GM10248 (cell line): ENCODE measurements at regions not wholly inside any gene's neighbourhood (a gene's known extent, or its start where the extent isn't known, plus 50 kb on each side); places are given as distances from the start of the nearest gene placed in this dataset.

ENCODE experiments used
- CTCF ChIA-PET: fragments of 300-600 bp; sonication (Branson Sonifier 250); formaldehyde crosslinking; extraction: SDS; loops from one replicate; lab custom pipeline; 2021; ENCODE audit warnings: antibody characterized with exemption; lab: Yijun Ruan, JAX
- POLR2A ChIA-PET: fragments of 350-650 bp; sonication (Branson Sonifier 250); formaldehyde crosslinking; extraction: SDS; loops from one replicate; lab custom pipeline; 2020; ENCODE audit warnings: antibody characterized with exemption; lab: Yijun Ruan, JAX
- DNase-seq: peaks from one replicate; pipeline ENCODE4 v3.0.0; 2012; ENCODE audit errors: extremely low spot score
- TF ChIP-seq, protein P1 (sequence below): IDR thresholded peaks from 2 replicates; pipeline ENCODE4 v1.5.1; 2012; ENCODE audit warnings: mild to moderate bottlenecking, low read depth; ENCODE audit errors: extremely low read depth, missing control alignments, control extremely low read depth

DNA sequence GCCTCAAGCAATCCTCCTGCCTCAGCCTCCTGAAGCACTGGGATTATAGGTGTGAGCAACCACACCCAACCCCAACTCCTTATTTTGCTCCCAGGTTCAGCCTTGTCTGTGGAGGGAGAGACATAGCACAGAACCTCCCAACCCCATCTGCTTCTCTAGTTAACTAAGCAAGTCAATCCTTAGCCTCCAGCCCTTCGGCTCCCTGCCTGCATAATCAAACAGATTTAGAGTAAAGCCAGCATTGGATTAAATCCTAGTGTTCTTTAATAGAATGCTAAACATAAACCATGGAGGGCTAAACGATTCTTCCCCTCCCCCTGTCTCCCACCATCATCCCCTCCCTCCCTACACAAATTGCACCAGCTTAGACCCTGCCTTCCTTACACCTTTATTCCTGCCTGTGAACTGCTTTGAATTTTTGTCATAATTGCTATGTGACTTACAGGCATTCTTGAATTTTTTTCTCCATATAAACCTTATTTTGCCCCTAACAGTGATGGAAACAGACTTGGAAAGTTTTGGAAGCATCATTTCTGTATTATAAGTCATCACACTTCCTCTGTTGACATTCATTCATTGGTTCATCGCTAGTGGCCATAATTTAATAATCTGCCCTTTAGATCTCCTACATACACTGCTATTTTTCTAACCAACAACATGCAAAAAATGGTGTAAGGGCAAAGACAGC lies 72.6 kb upstream of the TOMM7 start:
- POLR2A ChIA-PET: no interaction called here
- TF ChIP-seq, protein P1, sequence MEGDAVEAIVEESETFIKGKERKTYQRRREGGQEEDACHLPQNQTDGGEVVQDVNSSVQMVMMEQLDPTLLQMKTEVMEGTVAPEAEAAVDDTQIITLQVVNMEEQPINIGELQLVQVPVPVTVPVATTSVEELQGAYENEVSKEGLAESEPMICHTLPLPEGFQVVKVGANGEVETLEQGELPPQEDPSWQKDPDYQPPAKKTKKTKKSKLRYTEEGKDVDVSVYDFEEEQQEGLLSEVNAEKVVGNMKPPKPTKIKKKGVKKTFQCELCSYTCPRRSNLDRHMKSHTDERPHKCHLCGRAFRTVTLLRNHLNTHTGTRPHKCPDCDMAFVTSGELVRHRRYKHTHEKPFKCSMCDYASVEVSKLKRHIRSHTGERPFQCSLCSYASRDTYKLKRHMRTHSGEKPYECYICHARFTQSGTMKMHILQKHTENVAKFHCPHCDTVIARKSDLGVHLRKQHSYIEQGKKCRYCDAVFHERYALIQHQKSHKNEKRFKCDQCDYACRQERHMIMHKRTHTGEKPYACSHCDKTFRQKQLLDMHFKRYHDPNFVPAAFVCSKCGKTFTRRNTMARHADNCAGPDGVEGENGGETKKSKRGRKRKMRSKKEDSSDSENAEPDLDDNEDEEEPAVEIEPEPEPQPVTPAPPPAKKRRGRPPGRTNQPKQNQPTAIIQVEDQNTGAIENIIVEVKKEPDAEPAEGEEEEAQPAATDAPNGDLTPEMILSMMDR: no peak
- DNase-seq: no peak
- CTCF ChIA-PET: no interaction called here

DNA sequence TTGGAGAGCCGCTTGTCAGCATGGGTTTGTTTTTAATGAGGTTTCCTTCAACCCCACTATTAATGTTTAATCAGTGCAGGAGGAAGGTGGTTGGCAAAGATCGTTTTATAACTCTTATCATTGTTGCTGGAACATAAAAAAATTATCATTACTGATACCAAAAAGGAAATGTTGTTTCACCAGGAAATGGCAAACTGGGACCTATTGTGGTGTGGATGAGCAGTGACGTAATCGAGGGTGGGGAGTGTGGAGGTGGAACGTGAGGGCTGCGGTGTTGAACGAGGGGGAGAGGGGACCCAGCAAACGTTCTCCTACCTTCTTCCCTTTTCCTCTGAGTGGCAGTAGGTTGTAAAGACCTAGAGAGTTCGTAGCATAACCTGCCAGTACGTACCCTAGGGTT lies 71.9 kb upstream of the TOMM7 start:
- TF ChIP-seq, protein P1: no peak
- CTCF ChIA-PET: no interaction called here
- POLR2A ChIA-PET: no interaction called here
- DNase-seq: no peak

DNA sequence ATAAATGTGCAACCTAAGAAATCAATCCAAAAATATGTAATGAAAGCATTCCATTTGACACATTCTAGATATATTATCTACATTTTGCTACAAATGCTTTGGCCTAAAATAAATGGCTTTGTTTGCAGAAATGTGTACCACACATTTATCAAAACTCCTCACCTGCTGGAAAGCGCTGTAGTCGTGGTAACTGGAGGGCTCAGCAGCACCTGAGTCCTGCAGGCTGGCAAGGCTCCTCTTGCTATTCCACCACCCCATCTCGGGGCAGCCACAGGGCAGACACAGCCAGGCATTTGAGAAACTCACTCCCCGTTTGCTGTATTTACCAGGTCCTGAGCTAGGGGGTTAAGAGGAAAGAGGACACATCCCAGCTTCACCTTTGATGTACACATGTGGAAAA lies 68.1 kb upstream of the TOMM7 start:
- CTCF ChIA-PET: interaction anchor here (1.3 kb wide), 1 partner anchor 12 kb away, joined by 3 read pairs; no protein-coding TSS in a partner anchor
- POLR2A ChIA-PET: no interaction called here
- TF ChIP-seq, protein P1: no peak
- DNase-seq: no peak

DNA sequence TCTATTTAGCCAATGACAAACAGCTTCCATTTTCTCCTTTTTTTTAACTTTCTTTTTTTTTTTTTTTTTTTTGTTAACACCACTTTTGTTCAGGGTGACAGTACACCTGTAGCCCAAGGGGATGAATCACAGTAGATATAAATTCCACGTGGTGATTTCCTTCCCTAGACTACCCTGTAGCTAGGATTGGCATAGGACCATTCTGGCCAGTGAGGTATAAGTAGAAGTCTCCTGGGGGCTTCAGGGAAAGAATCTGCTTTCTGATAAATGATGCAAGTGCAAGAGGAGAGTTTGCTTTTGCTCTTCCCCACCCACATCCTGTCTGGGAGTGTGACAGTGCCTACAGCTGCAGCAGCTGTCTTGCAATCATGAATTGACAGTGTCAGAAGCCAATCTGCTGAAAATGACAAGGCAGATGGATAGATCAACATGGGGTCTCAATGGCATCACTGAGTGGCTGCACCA lies 63.2 kb upstream of the TOMM7 start:
- POLR2A ChIA-PET: interaction anchor here (1.0 kb wide), 1 partner anchor 29 kb away, joined by 10 read pairs; no protein-coding TSS in a partner anchor
- TF ChIP-seq, protein P1: no peak
- CTCF ChIA-PET: interaction anchor here (1.0 to 2.0 kb wide), 10 partner anchors 9 to 169 kb away, joined by 3 to 9 read pairs (median 6); no protein-coding TSS in a partner anchor
- DNase-seq: peak; percentile 73

DNA sequence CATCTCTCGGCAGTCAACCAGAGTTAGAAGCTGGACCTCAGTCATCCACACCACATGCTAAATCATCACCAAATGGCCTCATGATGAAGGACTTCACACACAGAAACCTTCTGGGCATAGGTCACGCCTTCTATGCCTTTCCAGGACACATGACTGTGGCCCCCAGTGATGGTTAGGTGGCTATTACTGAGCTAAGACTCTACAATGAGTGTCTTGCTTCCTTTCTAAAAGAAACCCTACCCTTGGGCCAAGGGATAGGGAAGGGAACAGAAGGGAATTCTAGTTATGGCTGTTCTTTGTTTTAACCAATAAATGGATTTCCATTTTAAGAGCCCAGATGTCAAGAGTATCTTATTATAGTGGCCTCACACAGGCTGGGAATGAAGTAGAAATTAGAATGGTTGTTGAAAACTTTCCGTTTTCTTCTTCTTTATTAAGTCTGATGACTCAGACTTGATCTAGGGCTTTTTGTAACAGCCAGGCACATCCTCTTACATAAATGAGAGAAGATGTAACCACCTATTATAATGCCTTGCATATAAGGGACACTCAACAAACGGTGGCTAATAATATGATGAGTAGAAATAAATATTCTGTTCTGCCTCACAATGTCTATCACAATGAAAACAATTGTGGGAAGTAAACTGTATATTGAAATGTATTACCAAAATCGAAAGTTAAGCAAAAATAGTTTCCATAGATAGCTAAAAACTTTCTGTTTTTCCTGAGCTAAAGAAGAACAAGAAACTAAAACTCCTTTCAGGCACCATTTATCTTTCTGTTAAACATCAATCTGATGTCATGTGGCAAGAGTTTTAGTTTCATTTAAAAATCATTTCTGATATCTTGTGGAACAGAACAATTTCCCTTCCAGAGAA lies 62.5 kb upstream of the TOMM7 start:
- peak; percentile 42 for DNase-seq
- TF ChIP-seq, protein P1: no peak
- CTCF ChIA-PET: interaction anchor here (1.0 to 2.0 kb wide), 10 partner anchors 9 to 170 kb away, joined by 3 to 9 read pairs (median 6); no protein-coding TSS in a partner anchor
- POLR2A ChIA-PET: interaction anchor here (1.0 kb wide), 1 partner anchor 28 kb away, joined by 10 read pairs; no protein-coding TSS in a partner anchor

GRCh38 chr7:22882106-22882505 lies 59.5 kb upstream of the TOMM7 start:
- ChIA-PET POLR2A (no interaction called here), CTCF (interaction anchor here (1.5 kb wide), 1 partner anchor 26 kb away, joined by 4 read pairs; no protein-coding TSS in a partner anchor)
- TF ChIP-seq, protein P1: no peak
- no peak for DNase-seq
